ENCODE measurements at regions not wholly inside any gene's neighbourhood (a gene's known extent, or its start where the extent isn't known, plus 50 kb on each side); places are given as distances from the start of the nearest gene placed in this dataset.

DNA sequence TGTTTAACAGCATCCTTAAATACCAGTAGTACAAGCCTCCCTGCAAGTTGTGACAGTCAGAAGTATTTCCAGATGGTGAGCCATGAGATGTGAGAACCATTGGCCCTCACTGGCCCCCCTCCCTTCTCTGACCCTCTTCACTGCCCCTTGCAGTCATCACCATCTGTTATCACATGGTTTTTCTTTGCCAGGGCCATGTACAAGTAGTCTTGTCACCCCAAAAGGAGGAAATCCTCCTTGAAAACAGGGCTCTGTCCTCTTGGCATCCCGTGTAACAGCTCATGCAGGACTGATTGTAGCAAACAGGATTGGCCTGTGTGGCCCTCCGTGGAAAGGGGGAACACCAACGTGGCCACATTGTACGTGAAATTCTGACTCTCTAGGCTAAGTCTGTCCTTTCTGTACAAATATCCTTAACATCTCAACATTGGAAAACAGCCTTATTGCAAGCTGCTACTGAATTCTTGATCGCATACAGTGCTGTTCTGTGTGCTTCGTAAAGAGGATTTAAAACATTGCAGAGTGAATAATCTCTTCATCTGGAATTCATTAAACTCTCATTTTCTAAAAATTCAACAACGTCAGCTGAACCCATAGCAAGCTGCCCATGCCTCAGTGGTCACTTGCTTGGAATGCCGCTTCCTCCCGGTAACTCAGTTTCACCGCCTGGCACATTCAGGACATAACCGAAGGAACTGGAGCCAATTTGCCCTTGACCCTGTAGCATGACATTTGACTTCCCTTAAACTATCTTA lies 171.7 kb downstream of the ATPSCKMT start:
- TF ChIP-seq, protein P1, sequence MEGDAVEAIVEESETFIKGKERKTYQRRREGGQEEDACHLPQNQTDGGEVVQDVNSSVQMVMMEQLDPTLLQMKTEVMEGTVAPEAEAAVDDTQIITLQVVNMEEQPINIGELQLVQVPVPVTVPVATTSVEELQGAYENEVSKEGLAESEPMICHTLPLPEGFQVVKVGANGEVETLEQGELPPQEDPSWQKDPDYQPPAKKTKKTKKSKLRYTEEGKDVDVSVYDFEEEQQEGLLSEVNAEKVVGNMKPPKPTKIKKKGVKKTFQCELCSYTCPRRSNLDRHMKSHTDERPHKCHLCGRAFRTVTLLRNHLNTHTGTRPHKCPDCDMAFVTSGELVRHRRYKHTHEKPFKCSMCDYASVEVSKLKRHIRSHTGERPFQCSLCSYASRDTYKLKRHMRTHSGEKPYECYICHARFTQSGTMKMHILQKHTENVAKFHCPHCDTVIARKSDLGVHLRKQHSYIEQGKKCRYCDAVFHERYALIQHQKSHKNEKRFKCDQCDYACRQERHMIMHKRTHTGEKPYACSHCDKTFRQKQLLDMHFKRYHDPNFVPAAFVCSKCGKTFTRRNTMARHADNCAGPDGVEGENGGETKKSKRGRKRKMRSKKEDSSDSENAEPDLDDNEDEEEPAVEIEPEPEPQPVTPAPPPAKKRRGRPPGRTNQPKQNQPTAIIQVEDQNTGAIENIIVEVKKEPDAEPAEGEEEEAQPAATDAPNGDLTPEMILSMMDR (conservative IDR thresholded peaks at IDR 0.05) = no peak
- TF ChIP-seq ZFX (IDR thresholded peaks at IDR 0.05) = no peak; the same call in 1 of the 2 replicates
- H3K27ac ChIP-seq = no peak overlapping the region

DNA sequence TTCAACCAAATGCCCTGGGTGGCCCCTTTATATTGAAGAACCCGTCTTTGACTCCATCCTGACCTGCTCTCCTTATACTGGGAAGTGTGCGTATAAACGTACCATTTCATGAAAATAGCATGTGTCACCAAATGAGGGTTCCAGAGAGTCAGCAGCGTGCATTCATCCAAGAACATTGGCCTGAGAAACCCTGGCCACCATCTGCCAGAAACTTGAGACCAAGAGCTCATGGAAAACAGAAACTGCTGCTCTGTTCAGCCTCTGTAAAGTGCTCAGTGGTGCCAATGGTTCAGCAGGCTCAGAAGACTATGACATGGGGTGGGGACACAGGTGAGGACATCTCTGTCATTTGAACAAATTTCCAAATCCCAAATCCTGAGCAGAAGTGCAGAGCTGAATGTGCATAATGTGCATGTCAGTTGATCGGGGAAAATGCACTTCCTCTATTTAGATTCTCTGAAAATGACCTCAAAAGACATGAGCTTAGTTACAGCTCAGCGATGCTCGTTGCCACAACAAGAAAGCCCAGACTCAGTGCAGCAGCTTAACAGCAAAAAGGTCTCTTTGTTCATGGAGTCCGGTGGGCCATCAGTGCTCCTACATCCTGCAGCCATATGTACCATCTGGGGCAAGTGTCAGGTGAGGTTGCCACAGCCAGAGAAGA lies 176.1 kb downstream of the ATPSCKMT start:
- TF ChIP-seq, protein P1 (conservative IDR thresholded peaks at IDR 0.05) = no peak
- no peak for TF ChIP-seq ZFX (IDR thresholded peaks at IDR 0.05)
- H3K27ac ChIP-seq = no peak overlapping the region

GRCh38 chr5:10069637-10070313 lies 179.9 kb downstream of the ATPSCKMT start:
- no peak overlapping the region for H3K27ac ChIP-seq
- TF ChIP-seq ZFX (IDR thresholded peaks at IDR 0.05) = no peak
- TF ChIP-seq, protein P1 (conservative IDR thresholded peaks at IDR 0.05) = no peak

DNA sequence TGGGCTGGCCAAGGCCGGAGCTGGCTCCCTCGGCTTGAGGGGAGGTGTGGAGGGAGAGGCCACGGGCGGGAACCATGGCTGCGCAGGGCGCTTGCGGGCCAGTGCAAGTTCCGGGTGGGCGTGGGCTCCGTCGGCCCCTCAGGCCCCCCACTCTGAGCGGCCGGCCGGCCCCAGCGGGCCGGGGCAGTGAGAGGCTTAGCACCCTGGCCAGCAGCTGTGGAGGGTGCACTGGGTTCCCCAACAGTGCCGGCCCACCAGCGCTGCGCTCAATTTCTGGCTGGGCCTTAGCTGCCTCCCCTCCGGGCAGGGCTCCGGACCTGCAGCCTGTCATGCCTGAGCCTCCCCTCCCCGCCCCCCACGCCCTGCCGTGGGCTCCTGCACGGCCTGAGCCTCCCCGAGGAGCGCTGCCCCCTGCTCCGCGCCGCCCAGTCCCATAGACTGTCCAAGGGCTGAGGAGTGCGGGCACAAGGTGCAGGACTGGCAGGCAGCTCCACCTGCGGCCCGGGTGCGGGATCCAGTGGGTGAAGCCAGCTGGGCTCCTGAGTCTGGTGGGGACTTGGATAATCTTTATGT lies 184.2 kb downstream of the ATPSCKMT start:
- TF ChIP-seq, protein P1 (conservative IDR thresholded peaks at IDR 0.05) = no peak
- no peak for TF ChIP-seq ZFX (IDR thresholded peaks at IDR 0.05)
- no peak overlapping the region for H3K27ac ChIP-seq

GRCh38 chr5:10064546-10065195 lies 185.0 kb downstream of the ATPSCKMT start:
- no peak for TF ChIP-seq ZFX (IDR thresholded peaks at IDR 0.05)
- TF ChIP-seq, protein P1 (conservative IDR thresholded peaks at IDR 0.05) = no peak
- H3K27ac ChIP-seq = no peak overlapping the region

DNA sequence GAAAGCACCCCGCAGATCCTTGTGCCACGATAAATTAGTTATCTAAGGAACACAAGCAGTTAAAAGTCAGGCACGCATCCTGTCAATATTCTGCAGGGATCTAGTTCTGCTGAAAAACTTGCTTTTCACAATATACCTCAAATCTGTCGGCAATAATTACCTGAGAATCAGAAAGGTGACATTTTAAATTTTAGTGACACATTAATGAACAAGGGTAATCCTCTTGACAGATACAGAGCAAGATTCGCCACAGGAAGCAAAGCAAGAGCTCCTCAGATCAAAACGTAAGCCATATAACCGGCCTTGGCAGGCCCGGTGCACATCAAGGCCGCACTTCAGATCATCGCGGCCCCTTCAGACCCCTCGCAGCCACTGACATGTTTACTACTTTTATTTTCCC lies 185.7 kb downstream of the ATPSCKMT start:
- H3K27ac ChIP-seq = no peak overlapping the region
- no peak for TF ChIP-seq ZFX (IDR thresholded peaks at IDR 0.05)
- TF ChIP-seq, protein P1 (conservative IDR thresholded peaks at IDR 0.05) = no peak
